Cardiac muscle cell (in vitro differentiated cells and primary cell): ENCODE measurements at regions not wholly inside any gene's neighbourhood (a gene's known extent, or its start where the extent isn't known, plus 50 kb on each side); places are given as distances from the start of the nearest gene placed in this dataset.

ENCODE experiments used
- DNase-seq, 2 donors: peaks; one replicate each; pipeline versions ENCODE4 v3.0.0 to v3.0.0-alpha.2; 2010 to 2017; ENCODE audit warnings: low read depth in 1 of 2, low spot score in 1 of 2
- H3K27ac ChIP-seq: fragments of 200-600 bp; sonication (generic); 2 replicates; pipeline ENCODE4 v1.5.1; 2016
- H3K27me3 ChIP-seq: fragments of 200-600 bp; sonication (generic); 2 replicates; pipeline ENCODE4 v1.6.0; 2016; ENCODE audit warnings: control low read depth
- H3K36me3 ChIP-seq: fragments of 200-600 bp; sonication (generic); 2 replicates; pipeline ENCODE4 v1.5.1; 2016; ENCODE audit warnings: control low read depth
- H3K4me1 ChIP-seq: fragments of 200-600 bp; sonication (generic); 2 replicates; pipeline ENCODE4 v1.8.1; 2017; ENCODE audit warnings: low read depth, mild to moderate bottlenecking, mixed run types
- H3K4me3 ChIP-seq: fragments of 200-600 bp; sonication (generic); 2 replicates; pipeline ENCODE4 v1.5.1; 2016; ENCODE audit warnings: mild to moderate bottlenecking
- H3K9me3 ChIP-seq: fragments of 200-600 bp; sonication (generic); 2 replicates; pipeline ENCODE4 v1.5.1; 2017; ENCODE audit warnings: low read depth, mild to moderate bottlenecking, control low read depth
- CTCF ChIP-seq: IDR thresholded peaks from 2 replicates; pipeline ENCODE4 v1.5.1; 2012; ENCODE audit warnings: low read depth, mild to moderate bottlenecking, low read length

GRCh38 chr2:65790676-65790935, 358.2 kb upstream of the SPRED2 start:
- H3K9me3 ChIP-seq, result no peaks in the 10 kb centered on the region
- no peak for TF ChIP-seq CTCF
- H3K4me3 ChIP-seq, result no peak overlapping the region
- H3K36me3 ChIP-seq, result no peaks in the 10 kb centered on the region
- H3K4me1 ChIP-seq, result no peaks in the 10 kb centered on the region
- no peak overlapping the region for H3K27ac ChIP-seq
- no peak for DNase-seq
- H3K27me3 ChIP-seq, result no peaks in the 10 kb centered on the region

- no peak for DNase-seq
- no peaks in the 10 kb centered on the region for H3K27me3 ChIP-seq
- no peaks in the 10 kb centered on the region for H3K36me3 ChIP-seq
- no peak overlapping the region for H3K4me3 ChIP-seq
- TF ChIP-seq CTCF, result no peak
- H3K27ac ChIP-seq, result no peak overlapping the region
- H3K4me1 ChIP-seq, result no peaks in the 10 kb centered on the region
- H3K9me3 ChIP-seq, result no peaks in the 10 kb centered on the region
These were observed 357.7 kb upstream of the SPRED2 start for GRCh38 chr2:65789923-65790675.

- DNase-seq, result no peak
- Histone ChIP-seq H3K36me3 (no peaks in the 10 kb centered on the region), H3K27ac (no peak overlapping the region), H3K27me3 (no peaks in the 10 kb centered on the region), H3K4me1 (no peaks in the 10 kb centered on the region), H3K9me3 (no peaks in the 10 kb centered on the region), H3K4me3 (no peak overlapping the region)
- TF ChIP-seq CTCF, result no peak
These were observed 356.2 kb upstream of the SPRED2 start for GRCh38 chr2:65788556-65788955.

GRCh38 chr2:65786765-65787164, 354.4 kb upstream of the SPRED2 start:
- no peaks in the 10 kb centered on the region for H3K27me3 ChIP-seq
- no peak overlapping the region for H3K4me3 ChIP-seq
- H3K9me3 ChIP-seq, result no peaks in the 10 kb centered on the region
- no peaks in the 10 kb centered on the region for H3K36me3 ChIP-seq
- no peak for DNase-seq
- H3K27ac ChIP-seq, result no peak overlapping the region
- H3K4me1 ChIP-seq, result no peaks in the 10 kb centered on the region
- no peak for TF ChIP-seq CTCF

GRCh38 chr2:65786007-65786717, 353.8 kb upstream of the SPRED2 start:
- no peak for DNase-seq
- no peak overlapping the region for H3K4me3 ChIP-seq
- no peaks in the 10 kb centered on the region for H3K27me3 ChIP-seq
- H3K4me1 ChIP-seq, result no peaks in the 10 kb centered on the region
- no peaks in the 10 kb centered on the region for H3K36me3 ChIP-seq
- no peak overlapping the region for H3K27ac ChIP-seq
- H3K9me3 ChIP-seq, result no peaks in the 10 kb centered on the region
- no peak for TF ChIP-seq CTCF
